Stimulated activated CD8-positive, alpha-beta memory T cell treated with anti-CD3 and anti-CD28 coated beads, Interleukin-7, amount 100 ng/mL, for 4 hours (primary cell): ENCODE measurements at regions not wholly inside any gene's neighbourhood (a gene's known extent, or its start where the extent isn't known, plus 50 kb on each side); places are given as distances from the start of the nearest gene placed in this dataset.
"Not testable (repeated sequence)": the region's sequence is repeated elsewhere in the genome, so short reads cannot be mapped to it uniquely, and the experiment has no call there.

ENCODE experiments used
- DNase-seq, 2 donors: peaks; one replicate each; pipeline ENCODE4 v3.0.0-alpha.2; 2020; ENCODE audit warnings: low read depth in 2 of 2

DNA sequence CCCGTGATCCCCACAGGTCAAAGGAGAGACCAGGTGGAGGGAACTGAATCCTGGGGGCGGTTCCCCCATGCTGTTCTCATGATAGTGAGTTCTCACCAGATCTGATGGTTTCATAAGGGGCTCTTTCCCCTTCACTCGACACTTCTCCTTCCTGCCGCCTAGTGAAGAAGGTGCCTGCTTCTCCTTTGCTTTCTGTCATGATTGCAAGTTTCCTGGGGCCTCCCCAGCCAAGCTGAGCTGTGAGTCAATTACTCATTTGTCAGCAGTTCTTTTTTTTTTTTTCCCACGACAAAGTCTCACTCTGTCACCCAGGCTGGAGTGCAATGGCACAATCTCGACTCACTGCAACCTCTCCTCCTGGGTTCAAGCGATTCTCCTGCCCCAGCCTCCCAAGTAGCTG, 1530.4 kb downstream of the BRD1 start:
- DNase-seq: no peak

- not testable (repeated sequence) for DNase-seq
Observed at GRCh38 chr22:48289954-48290353, 1527.5 kb downstream of the TBC1D22A start.

- DNase-seq: no peak
Observed at GRCh38 chr22:48288376-48288940, 1526.0 kb downstream of the TBC1D22A start.

- no peak for DNase-seq
Observed at GRCh38 chr22:48287031-48287430, 1524.6 kb downstream of the TBC1D22A start.

- DNase-seq: no peak
Observed at GRCh38 chr22:48284671-48285070, 1522.2 kb downstream of the TBC1D22A start.

GRCh38 chr22:48282804-48283203, 1520.4 kb downstream of the TBC1D22A start:
- no peak for DNase-seq

- DNase-seq: no peak
Observed at GRCh38 chr22:48279461-48279756, 1517.0 kb downstream of the TBC1D22A start.

DNA sequence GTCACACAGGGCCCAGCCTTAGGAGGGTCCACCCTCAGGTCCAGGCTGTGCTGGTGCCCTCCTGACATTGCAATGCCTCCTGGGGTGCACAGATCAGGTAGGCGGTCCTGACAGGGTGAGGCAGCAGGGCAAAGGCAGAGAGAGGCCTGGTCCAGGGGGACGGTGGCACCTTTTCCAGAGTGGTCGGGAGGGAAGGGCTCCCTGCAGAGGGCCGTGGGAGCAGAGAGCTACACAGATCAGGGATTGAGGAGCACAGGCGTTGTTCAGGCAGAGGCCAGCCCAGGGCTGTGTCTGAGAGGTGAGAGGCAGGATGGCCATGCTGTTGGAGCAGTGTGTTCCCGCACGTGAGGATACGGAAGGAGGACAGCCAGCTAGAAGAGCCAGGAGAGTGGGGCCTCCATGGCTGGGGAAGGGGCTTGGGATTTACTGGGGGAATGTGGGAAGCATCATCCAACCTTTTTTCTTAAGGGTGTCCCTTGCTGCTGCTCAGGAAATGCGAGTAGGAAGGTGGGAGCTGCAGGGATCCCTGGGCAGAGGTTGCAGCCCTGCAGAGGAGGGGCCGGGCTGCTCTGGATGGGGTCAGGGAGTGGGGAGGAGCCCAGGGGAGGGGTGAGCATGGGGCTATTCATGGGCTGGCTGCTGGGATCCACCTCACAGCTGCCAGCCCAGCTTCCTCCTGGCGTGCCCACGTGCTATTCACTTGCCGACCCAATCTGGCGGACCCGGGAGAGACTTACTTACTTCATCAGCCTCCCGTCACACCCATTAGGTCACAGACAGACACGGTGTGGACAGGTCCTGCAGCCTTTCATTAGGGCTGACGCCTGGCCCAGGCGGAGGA, 1516.4 kb downstream of the TBC1D22A start:
- DNase-seq: no peak

DNA sequence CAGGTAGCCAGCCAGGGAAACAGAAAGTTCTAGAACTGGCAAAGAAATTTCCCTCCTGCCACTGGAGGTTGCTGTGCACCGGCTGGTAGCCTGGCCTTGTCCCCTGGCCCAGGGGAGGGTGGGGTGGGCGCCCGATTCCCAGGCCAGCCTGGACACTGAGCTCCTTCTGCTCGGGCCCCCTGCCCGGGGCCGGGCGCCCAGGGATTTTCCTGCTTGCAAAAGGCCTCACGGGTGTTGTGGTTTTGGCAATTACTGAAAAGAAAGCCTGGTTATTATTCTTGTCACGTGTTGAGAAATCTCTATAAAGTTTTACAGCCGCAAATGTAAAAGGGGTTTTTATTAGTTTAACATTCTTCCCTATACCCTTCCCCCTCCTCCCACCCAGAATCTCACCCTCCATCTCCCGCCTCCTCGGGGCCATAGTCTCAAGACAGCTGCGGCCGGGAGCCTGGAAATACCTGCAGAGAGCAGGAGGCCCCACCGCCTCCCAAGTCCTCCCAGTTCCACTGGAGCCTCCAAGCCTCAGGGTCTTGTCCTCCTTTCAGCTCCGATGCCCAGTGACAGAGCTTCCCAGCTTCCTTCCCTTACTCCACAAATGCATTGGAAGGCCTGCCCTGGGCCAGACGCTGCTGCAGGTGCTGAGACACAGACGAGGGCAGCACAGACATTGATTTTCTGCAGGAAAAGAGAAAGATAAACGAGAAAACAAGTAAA, 1515.6 kb downstream of the TBC1D22A start:
- DNase-seq: no peak

- no peak for DNase-seq
Observed at GRCh38 chr22:48276994-48277867, 1514.8 kb downstream of the TBC1D22A start.

DNA sequence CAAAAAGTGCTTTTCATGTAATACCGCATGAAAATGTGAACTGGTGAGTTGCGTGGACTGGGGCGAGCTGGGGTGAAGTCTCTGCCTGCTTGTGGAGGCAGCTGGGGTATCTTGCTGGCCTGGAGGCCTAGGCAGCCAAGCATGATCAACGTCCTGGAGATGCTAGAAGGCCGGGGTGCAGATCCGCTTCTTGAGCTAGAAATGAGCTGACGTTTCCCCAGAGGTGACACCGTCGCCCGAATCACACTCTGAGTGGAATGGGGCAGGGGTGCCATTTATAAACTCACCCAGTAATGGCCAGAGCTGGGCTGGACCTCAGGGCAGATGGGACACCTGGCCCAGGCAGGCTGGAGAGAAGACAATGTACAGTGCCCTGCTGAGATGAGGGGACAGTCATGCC, 1513.0 kb downstream of the TBC1D22A start:
- no peak for DNase-seq

GRCh38 chr22:48270731-48271130, 1508.3 kb downstream of the TBC1D22A start:
- DNase-seq: no peak

GRCh38 chr22:48268771-48269552, 1506.5 kb downstream of the TBC1D22A start:
- no peak for DNase-seq

GRCh38 chr22:48268293-48268692, 1505.8 kb downstream of the TBC1D22A start:
- DNase-seq: no peak

DNA sequence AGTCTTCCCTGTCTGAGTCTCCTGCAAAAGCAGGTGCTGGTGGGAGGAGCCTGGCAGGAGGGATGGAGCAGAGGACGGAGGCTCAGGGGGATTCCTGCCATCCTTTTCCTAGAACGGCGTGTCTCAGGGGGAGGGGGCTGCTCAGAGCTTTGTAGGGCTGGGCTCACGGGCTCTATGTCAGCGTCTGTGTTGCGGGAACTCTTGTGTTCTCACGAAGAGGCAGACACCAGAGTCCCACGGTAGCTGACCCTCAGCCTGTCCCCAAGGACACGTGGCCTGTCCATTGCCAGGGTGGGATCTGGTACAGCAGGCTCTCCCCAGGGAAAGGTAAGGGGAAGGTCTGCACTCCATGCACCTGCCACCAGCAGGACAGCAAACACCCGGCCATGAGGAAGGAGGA, 1505.2 kb downstream of the TBC1D22A start:
- no peak for DNase-seq

DNA sequence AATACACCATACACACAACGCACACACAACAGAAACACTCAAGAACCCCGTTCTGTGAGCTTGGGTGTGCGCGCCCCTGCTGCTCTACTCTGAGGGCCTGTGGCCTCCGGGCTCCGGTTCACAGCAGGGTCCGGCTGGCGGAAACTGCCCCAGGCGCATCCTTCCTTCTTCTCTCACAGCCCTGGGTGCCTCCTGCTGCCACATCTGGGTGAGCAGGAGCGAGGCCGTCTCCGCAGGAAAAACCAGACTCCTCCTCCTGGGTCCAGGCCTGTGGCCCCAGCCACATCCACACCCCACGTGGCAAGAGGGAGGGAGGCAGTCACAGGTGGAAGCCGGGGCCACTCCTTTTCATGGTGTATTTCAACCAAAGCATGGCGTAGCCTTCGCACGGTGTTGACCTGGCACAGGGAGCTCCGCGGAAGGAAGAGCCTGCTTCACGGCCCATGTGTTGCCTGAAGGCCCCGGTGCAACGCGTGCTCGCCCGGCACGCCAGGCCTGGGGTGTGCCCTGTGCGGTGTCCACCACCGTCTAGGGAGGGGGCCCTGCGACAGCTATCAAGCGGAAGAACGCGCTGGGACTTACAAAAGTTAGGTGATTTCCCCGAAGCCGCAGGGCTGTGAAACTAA, 1502.7 kb downstream of the TBC1D22A start:
- DNase-seq: no peak

GRCh38 chr22:48264586-48264985, 1502.1 kb downstream of the TBC1D22A start:
- DNase-seq: no peak

DNA sequence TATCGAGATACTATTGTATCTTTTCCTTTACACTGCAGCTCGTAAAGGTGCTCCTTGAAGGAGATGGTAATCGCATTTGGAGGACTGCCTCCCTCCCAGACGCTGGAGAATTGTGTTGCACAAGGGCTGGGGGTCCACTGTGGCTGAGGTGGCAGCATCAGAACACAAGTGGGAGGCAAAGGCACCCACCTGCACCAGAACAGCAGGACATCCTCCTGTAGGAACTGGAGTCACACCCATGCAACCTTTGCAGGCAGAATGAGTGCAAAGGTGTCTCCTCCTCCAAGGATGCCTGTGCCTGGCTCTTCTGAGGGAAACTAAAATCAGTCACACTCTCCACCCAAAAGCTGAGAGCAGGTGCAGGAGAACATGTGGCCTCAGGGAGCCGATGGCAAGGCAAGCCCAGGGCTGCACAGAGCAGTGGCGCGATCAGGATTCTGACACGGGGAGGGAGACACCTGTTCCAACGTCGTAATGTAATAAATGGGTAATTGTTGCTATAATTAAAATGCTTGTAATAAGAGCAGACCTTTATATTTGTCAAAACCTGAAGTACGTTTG, 1501.4 kb downstream of the TBC1D22A start:
- DNase-seq: no peak

GRCh38 chr22:48263431-48263765, 1500.9 kb downstream of the TBC1D22A start:
- no peak for DNase-seq

- DNase-seq: no peak
Observed at GRCh38 chr22:48262596-48263430, 1500.4 kb downstream of the TBC1D22A start.
